ENCODE measurements at regions not wholly inside any gene's neighbourhood (a gene's known extent, or its start where the extent isn't known, plus 50 kb on each side); places are given as distances from the start of the nearest gene placed in this dataset.

- 72 to 83% (median 75%) methylated on average over 5 of the region's 5 CpGs for WGBS, 4 donors
- Histone ChIP-seq H3K27me3 (no peaks in the 10 kb centered on the region), H3K4me3 (no peak overlapping the region)
Measured at GRCh38 chr20:22985239-22985778, 49.8 kb upstream of the SSTR4 start.

More at GRCh38 chr20:22985239-22985778, 49.8 kb upstream of the SSTR4 start:
- TF ChIP-seq POLR2A (IDR thresholded peaks at IDR 0.05): no peak
- no peak for TF ChIP-seq CTCF (IDR thresholded peaks at IDR 0.05)
- intact Hi-C loops (cut with DNase I): no loop called here
- H3K36me3 ChIP-seq (replicated peaks in 1 of 2): no peaks in the 10 kb centered on the region
- no peak for DNase-seq
- H3K9me3 ChIP-seq (replicated peaks in 1 of 3): no peaks in the 10 kb centered on the region
- no peaks in the 10 kb centered on the region for H3K4me1 ChIP-seq (replicated peaks in 1 of 2)
- no peak overlapping the region for H3K27ac ChIP-seq

All from adrenal gland (tissue), 9 donors.